HL-60 (cell line): ENCODE measurements at regions not wholly inside any gene's neighbourhood (a gene's known extent, or its start where the extent isn't known, plus 50 kb on each side); places are given as distances from the start of the nearest gene placed in this dataset.

ENCODE experiments used
- DNase-seq, 2 experiments: peaks; one replicate each; pipeline ENCODE4 v3.0.0-alpha.2; 2010 to 2020; ENCODE audit warnings: low read depth in 1 of 2, low spot score in 1 of 2
- H3K27ac ChIP-seq: fragments of 250-450 bp; sonication (Bioruptor Pico); replicated peaks from 2 replicates; pipeline ENCODE4 v1.5.1; 2020; ENCODE audit warnings: mild to moderate bottlenecking, moderate library complexity
- H3K27me3 ChIP-seq: fragments of 250-450 bp; sonication (Bioruptor Pico); 2 replicates; pipeline ENCODE4 v1.5.1; 2021; ENCODE audit warnings: mild to moderate bottlenecking, moderate library complexity; ENCODE audit not compliant: insufficient read depth, poor library complexity, severe bottlenecking
- H3K4me3 ChIP-seq: replicated peaks from 2 replicates; pipeline ENCODE4 v1.5.1; 2011; ENCODE audit warnings: mild to moderate bottlenecking, control low read depth, low read length; ENCODE audit not compliant: insufficient read depth
- CTCF ChIP-seq: IDR thresholded peaks from one replicate; pipeline ENCODE4 v1.5.1; 2011; ENCODE audit warnings: low read length, control low read depth, inconsistent platforms; ENCODE audit not compliant: insufficient read depth
- GABPA ChIP-seq: IDR thresholded peaks from 2 replicates; pipeline ENCODE4 v1.6.1; 2012; ENCODE audit warnings: low read depth
- POLR2AphosphoS5 ChIP-seq: IDR thresholded peaks from 2 replicates; pipeline ENCODE4 v1.6.1; 2012; ENCODE audit warnings: low read depth
- SPI1 ChIP-seq: IDR thresholded peaks from 2 replicates; pipeline ENCODE4 v1.6.1; 2012; ENCODE audit warnings: low read depth, mild to moderate bottlenecking, borderline replicate concordance
- TF ChIP-seq, protein P1 (sequence below): IDR thresholded peaks from 2 replicates; pipeline ENCODE4 v1.6.1; 2012; ENCODE audit warnings: low read depth; ENCODE audit not compliant: insufficient replicate concordance

DNA sequence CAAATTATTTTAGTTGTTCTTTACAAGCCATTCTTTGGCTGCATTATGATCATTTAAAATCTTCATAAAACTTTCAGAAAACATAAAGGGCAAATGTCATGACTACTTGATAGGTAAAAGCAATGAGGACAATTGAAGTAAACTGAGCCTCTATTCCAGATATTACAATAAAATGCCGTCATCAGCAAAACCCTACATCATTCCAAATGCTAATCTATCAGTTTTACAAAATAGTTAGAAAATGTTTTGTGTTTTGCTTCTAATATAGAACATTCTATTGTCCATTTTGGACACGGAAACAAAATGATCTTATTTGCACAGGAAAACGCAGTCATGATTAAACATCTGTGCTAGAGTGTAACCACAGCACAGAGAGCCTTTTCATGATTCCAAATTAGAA is 1330.6 kb upstream of the ADGRL3 start:
- no peak overlapping the region for H3K4me3 ChIP-seq
- TF ChIP-seq GABPA (no peak), SPI1 (no peak), CTCF (no peak), POLR2AphosphoS5 (no peak)
- TF ChIP-seq, protein P1, sequence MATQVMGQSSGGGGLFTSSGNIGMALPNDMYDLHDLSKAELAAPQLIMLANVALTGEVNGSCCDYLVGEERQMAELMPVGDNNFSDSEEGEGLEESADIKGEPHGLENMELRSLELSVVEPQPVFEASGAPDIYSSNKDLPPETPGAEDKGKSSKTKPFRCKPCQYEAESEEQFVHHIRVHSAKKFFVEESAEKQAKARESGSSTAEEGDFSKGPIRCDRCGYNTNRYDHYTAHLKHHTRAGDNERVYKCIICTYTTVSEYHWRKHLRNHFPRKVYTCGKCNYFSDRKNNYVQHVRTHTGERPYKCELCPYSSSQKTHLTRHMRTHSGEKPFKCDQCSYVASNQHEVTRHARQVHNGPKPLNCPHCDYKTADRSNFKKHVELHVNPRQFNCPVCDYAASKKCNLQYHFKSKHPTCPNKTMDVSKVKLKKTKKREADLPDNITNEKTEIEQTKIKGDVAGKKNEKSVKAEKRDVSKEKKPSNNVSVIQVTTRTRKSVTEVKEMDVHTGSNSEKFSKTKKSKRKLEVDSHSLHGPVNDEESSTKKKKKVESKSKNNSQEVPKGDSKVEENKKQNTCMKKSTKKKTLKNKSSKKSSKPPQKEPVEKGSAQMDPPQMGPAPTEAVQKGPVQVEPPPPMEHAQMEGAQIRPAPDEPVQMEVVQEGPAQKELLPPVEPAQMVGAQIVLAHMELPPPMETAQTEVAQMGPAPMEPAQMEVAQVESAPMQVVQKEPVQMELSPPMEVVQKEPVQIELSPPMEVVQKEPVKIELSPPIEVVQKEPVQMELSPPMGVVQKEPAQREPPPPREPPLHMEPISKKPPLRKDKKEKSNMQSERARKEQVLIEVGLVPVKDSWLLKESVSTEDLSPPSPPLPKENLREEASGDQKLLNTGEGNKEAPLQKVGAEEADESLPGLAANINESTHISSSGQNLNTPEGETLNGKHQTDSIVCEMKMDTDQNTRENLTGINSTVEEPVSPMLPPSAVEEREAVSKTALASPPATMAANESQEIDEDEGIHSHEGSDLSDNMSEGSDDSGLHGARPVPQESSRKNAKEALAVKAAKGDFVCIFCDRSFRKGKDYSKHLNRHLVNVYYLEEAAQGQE: no peak

DNA sequence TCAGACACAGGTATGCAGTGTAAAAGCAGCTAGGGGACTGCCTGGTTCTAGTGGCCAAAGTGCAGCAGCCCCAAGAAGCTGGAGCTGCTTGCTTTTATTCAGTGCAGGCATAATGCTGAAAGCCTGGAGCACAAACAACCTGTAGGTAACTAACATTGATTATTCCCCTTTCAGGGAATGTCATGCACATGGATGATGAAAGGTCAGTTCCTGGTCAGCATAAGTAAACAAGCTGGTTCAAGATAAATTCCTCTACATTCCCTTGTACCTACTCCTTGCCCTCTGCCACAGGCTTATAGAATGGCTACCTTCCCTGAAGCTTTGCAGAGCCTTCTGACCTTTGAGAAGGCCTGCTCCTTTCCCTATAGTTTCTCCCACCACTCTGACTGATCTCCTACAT is 1318.5 kb upstream of the ADGRL3 start:
- Histone ChIP-seq H3K27ac (no peak overlapping the region), H3K4me3 (no peak overlapping the region), H3K27me3 (no peaks in the 10 kb centered on the region)
- TF ChIP-seq GABPA (no peak), POLR2AphosphoS5 (no peak), SPI1 (no peak), CTCF (no peak)
- TF ChIP-seq, protein P1: no peak
- no peak for DNase-seq

More for the DNA sequence above, 1330.6 kb upstream of the ADGRL3 start:
- DNase-seq: no peak
- H3K27ac ChIP-seq: no peak overlapping the region
- H3K27me3 ChIP-seq: no peaks in the 10 kb centered on the region

DNA sequence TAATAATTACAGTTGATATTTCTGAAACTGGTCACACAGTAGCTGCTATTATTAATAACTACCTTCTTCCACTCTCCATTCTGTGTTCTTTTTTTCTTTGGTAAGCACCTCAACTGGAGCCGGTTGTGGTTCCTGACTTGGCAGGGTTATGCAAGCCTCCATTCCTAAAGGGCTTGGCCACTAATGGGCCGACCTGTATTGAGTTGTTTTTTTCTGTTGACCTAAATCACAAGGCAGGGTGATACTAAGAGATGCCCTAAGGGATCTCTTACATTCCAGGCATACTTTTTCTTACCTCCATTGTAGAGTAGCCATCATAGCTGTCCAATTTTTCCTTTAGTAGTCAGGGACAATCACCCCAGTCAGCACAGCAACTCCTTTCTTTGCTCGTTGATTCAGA is 1295.8 kb upstream of the ADGRL3 start:
- Histone ChIP-seq H3K27ac (no peak overlapping the region), H3K27me3 (no peaks in the 10 kb centered on the region), H3K4me3 (no peak overlapping the region)
- no peak for TF ChIP-seq GABPA
- no peak for TF ChIP-seq POLR2AphosphoS5
- TF ChIP-seq, protein P1: no peak
- no peak for TF ChIP-seq CTCF
- no peak for TF ChIP-seq SPI1
- DNase-seq: no peak
